GM21423 (cell line): ENCODE measurements at regions not wholly inside any gene's neighbourhood (a gene's known extent, or its start where the extent isn't known, plus 50 kb on each side); places are given as distances from the start of the nearest gene placed in this dataset.

Experiments
- ATAC-seq: cut with Tn5 transposase; IDR thresholded peaks from one replicate; pipeline ENCODE4 v1.9.1; 2021; ENCODE audit warnings: mild to moderate bottlenecking, moderate library complexity; ENCODE audit not compliant: unreplicated experiment

GRCh38 chr6:151699719-151700118 is 107.8 kb upstream of the ESR1 start:
- ATAC-seq: no peak

GRCh38 chr6:151701911-151702562 is 105.4 kb upstream of the ESR1 start:
- peak; percentile 84 for ATAC-seq

- no peak for ATAC-seq
Measured at GRCh38 chr6:151702851-151703658, 104.4 kb upstream of the ESR1 start.

- no peak for ATAC-seq
Measured at GRCh38 chr6:151704383-151704782, 103.1 kb upstream of the ESR1 start.

GRCh38 chr6:151705993-151706733 is 101.3 kb upstream of the ESR1 start:
- ATAC-seq: no peak

GRCh38 chr6:151709329-151709728 is 98.2 kb upstream of the ESR1 start:
- ATAC-seq: no peak

- no peak for ATAC-seq
Measured at GRCh38 chr6:151716526-151716932, 91.0 kb upstream of the ESR1 start.

- ATAC-seq: no peak
Measured at GRCh38 chr6:151719070-151719469, 88.4 kb upstream of the ESR1 start.

- no peak for ATAC-seq
Measured at GRCh38 chr6:151721146-151721545, 86.3 kb upstream of the ESR1 start.

- ATAC-seq: no peak
Measured at GRCh38 chr6:151721671-151722070, 85.8 kb upstream of the ESR1 start.

- ATAC-seq: no peak
Measured at GRCh38 chr6:151722342-151722741, 85.1 kb upstream of the ESR1 start.

- peak; percentile 54 for ATAC-seq
Measured at GRCh38 chr6:151723152-151723551, 84.3 kb upstream of the ESR1 start.

GRCh38 chr6:151729829-151730495 is 77.5 kb upstream of the ESR1 start:
- ATAC-seq: no peak

GRCh38 chr6:151730496-151730870 is 77.0 kb upstream of the ESR1 start:
- no peak for ATAC-seq

GRCh38 chr6:151731313-151731712 is 76.2 kb upstream of the ESR1 start:
- no peak for ATAC-seq

GRCh38 chr6:151733680-151734320 is 73.7 kb upstream of the ESR1 start:
- ATAC-seq: no peak

GRCh38 chr6:151738267-151738666 is 69.2 kb upstream of the ESR1 start:
- ATAC-seq: no peak

GRCh38 chr6:151738960-151739359 is 68.5 kb upstream of the ESR1 start:
- no peak for ATAC-seq

GRCh38 chr6:151740820-151741219 is 66.7 kb upstream of the ESR1 start:
- ATAC-seq: no peak

GRCh38 chr6:151747896-151748295 is 59.6 kb upstream of the ESR1 start:
- no peak for ATAC-seq

- ATAC-seq: no peak
Measured at GRCh38 chr6:151749341-151749740, 58.1 kb upstream of the ESR1 start.
